ENCODE measurements at regions not wholly inside any gene's neighbourhood (a gene's known extent, or its start where the extent isn't known, plus 50 kb on each side); places are given as distances from the start of the nearest gene placed in this dataset.

DNA sequence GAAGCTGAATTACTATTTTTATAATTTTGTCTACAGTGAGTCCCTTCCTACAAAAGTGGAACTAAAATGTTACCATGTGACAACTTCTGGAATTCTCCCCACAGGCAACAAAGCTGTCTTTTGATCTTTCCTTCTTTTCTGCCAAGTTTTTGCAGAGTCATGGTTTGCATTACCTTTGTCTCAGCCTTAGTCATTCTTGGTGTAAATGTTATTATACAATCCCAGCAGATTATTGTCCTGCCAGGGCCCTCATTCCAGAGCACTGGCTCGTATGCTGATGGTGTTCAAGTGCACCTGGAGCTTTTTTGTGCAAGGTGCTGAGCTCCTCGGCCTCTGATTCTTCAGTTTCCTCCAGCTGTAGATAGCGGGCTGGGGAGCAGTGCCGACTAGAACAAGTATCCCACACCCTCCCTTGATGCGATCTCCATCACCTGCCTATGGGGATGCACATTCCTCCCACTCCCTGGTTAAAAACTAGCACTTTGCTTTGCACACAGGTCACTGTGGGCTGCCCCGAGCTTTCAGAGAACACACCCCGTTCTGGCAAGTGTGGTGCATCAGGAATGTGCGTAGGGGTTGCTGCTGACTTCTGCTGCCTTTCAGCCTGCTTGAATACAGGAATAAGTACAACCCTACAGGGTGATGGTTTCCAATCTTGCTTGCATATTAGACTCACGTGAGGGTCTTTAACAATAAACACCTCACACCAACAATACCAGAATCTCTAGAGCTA lies 263.6 kb downstream of the RNF144A start:
- no peaks in the 10 kb centered on the region for H3K27me3 ChIP-seq (replicated peaks; ENCODE audit: insufficient read depth)
- no peaks in the 10 kb centered on the region for H3K36me3 ChIP-seq
- H3K27ac ChIP-seq = no peak overlapping the region
- no peaks in the 10 kb centered on the region for H3K4me1 ChIP-seq (ENCODE audit: control insufficient read depth in 1 of 2, low read depth in 2 of 2)
- no peaks in the 10 kb centered on the region for H3K9me3 ChIP-seq
- H3K4me3 ChIP-seq = no peak overlapping the region
- DNase-seq (ENCODE audit: low spot score) (no peak), ATAC-seq (ENCODE audit: insufficient number of reproducible peaks, low FRiP score, low read depth) (no peak)
- TF ChIP-seq, protein P1, sequence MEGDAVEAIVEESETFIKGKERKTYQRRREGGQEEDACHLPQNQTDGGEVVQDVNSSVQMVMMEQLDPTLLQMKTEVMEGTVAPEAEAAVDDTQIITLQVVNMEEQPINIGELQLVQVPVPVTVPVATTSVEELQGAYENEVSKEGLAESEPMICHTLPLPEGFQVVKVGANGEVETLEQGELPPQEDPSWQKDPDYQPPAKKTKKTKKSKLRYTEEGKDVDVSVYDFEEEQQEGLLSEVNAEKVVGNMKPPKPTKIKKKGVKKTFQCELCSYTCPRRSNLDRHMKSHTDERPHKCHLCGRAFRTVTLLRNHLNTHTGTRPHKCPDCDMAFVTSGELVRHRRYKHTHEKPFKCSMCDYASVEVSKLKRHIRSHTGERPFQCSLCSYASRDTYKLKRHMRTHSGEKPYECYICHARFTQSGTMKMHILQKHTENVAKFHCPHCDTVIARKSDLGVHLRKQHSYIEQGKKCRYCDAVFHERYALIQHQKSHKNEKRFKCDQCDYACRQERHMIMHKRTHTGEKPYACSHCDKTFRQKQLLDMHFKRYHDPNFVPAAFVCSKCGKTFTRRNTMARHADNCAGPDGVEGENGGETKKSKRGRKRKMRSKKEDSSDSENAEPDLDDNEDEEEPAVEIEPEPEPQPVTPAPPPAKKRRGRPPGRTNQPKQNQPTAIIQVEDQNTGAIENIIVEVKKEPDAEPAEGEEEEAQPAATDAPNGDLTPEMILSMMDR (IDR thresholded peaks at IDR 0.05) = no peak

GRCh38 chr2:7182525-7182924 lies 265.3 kb downstream of the RNF144A start:
- H3K4me3 ChIP-seq = no peak overlapping the region
- no peak overlapping the region for H3K27ac ChIP-seq
- no peaks in the 10 kb centered on the region for H3K36me3 ChIP-seq
- H3K9me3 ChIP-seq = no peaks in the 10 kb centered on the region
- TF ChIP-seq, protein P1 (IDR thresholded peaks at IDR 0.05) = no peak
- no peak for DNase-seq (ENCODE audit: low spot score)
- ATAC-seq (ENCODE audit: insufficient number of reproducible peaks, low FRiP score, low read depth) = no peak
- H3K4me1 ChIP-seq (ENCODE audit: control insufficient read depth in 1 of 2, low read depth in 2 of 2) = no peaks in the 10 kb centered on the region
- H3K27me3 ChIP-seq (replicated peaks; ENCODE audit: insufficient read depth) = no peaks in the 10 kb centered on the region

GRCh38 chr2:7189106-7189505 lies 271.9 kb downstream of the RNF144A start:
- no peak for ATAC-seq (ENCODE audit: insufficient number of reproducible peaks, low FRiP score, low read depth)
- Histone ChIP-seq H3K9me3 (no peaks in the 10 kb centered on the region), H3K27me3 (replicated peaks; ENCODE audit: insufficient read depth) (no peaks in the 10 kb centered on the region), H3K27ac (no peak overlapping the region), H3K4me3 (no peak overlapping the region), H3K4me1 (ENCODE audit: control insufficient read depth in 1 of 2, low read depth in 2 of 2) (no peaks in the 10 kb centered on the region), H3K36me3 (no peaks in the 10 kb centered on the region)
- TF ChIP-seq, protein P1 (IDR thresholded peaks at IDR 0.05) = no peak
- DNase-seq (ENCODE audit: low spot score) = no peak

DNA sequence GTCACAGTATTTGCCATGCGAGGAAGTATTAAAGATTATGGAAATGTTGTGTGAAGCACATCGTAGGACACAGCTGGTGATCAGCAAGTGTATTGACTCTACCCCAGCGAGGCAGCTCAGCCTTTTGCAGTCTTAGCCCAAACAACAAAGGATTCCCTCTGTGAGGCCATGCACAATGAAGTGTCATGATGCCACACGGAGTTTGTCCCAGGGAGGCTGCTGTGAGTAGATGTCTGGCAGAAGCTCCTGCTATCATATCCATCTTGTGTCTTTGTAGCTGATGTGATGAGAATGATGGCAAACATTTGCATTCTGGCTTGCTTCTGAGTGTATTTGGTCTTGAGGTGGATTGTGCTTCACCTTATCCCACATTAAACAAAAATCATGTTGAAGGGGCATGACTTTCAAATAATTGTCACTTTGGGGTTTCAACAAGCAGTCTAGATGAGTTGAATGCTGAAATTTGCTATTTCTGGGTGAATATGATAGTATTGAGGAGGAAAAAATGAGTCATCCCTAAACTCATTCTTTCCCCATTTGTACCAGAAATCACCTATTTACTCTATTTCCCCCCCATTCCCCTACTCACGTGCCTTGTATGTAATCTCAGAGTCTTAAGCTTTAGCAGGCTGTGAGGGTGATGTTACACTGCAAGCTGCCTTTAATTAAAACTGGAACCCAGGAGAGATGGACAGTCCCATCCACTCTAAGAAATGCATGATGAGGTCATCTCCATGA lies 273.5 kb downstream of the RNF144A start:
- Histone ChIP-seq H3K27me3 (replicated peaks; ENCODE audit: insufficient read depth) (no peaks in the 10 kb centered on the region), H3K27ac (no peak overlapping the region), H3K36me3 (no peaks in the 10 kb centered on the region), H3K4me1 (ENCODE audit: control insufficient read depth in 1 of 2, low read depth in 2 of 2) (no peaks in the 10 kb centered on the region), H3K9me3 (no peaks in the 10 kb centered on the region), H3K4me3 (no peak overlapping the region)
- TF ChIP-seq, protein P1 (IDR thresholded peaks at IDR 0.05) = no peak
- DNase-seq (ENCODE audit: low spot score) = no peak
- no peak for ATAC-seq (ENCODE audit: insufficient number of reproducible peaks, low FRiP score, low read depth)

DNA sequence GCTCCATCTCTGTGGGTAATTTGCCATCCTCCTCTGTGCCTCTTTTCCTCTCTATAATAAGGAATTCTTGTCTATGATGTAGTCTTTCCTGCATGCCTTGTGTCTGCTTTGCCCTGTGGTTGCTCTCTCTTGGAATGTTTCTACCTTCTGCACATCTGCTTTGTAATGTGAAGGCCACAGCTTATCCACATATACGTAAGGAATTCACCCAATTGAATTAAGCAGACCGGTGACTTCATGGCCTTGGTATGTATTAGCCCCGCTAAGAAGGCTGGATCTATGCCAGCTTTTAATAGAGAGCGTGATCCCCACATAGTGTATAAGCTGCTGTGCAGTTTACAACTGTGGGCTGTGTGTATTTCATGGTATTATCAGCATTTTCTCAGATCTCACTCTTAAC lies 274.7 kb downstream of the RNF144A start:
- Histone ChIP-seq H3K9me3 (no peaks in the 10 kb centered on the region), H3K27me3 (replicated peaks; ENCODE audit: insufficient read depth) (no peaks in the 10 kb centered on the region), H3K27ac (no peak overlapping the region), H3K36me3 (no peaks in the 10 kb centered on the region), H3K4me1 (ENCODE audit: control insufficient read depth in 1 of 2, low read depth in 2 of 2) (no peaks in the 10 kb centered on the region), H3K4me3 (no peak overlapping the region)
- no peak for ATAC-seq (ENCODE audit: insufficient number of reproducible peaks, low FRiP score, low read depth)
- TF ChIP-seq, protein P1 (IDR thresholded peaks at IDR 0.05) = no peak
- no peak for DNase-seq (ENCODE audit: low spot score)

Data from thoracic aorta (tissue), 2 donors.